ENCODE measurements at regions not wholly inside any gene's neighbourhood (a gene's known extent, or its start where the extent isn't known, plus 50 kb on each side); places are given as distances from the start of the nearest gene placed in this dataset.

DNA sequence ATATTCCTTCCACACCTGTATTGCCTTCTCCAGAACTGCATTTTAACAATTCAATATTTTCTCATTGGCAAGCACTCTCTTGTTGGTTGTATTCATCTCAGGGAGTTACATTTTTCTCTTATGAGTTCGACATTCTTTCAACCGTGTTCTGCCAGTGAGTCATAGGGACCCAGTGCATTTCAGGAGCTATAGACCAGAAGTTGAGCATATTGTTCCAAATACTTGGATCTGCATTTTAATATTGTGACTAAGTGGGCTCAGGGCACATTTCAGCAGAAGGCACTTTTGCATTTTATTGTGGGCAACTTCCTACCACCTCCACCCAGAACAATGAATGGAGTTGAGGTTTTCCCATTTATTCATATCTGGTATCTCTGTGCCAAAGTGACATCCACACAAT is 132.8 kb downstream of the TNFSF18 start:
- BruUV-seq (replicated peaks), result no TSS peak
- Histone ChIP-seq H3K4me3 (ENCODE audit: low read depth, low read length, poor library complexity, severe bottlenecking) (no peak overlapping the region), H3K27ac (ENCODE audit: low read depth, low read length, poor library complexity, severe bottlenecking) (no peak overlapping the region), H3K9me3 (ENCODE audit: low read depth, low read length, poor library complexity, severe bottlenecking) (peaks cover 2% of the 10 kb centered on the region), H3K36me3 (ENCODE audit: insufficient read depth, low read length, poor library complexity, severe bottlenecking) (no peaks in the 10 kb centered on the region), H3K27me3 (replicated peaks; ENCODE audit: insufficient read depth, low read depth, low read length, poor library complexity) (no peaks in the 10 kb centered on the region), H3K4me1 (ENCODE audit: insufficient read depth, low read length, poor library complexity, severe bottlenecking) (peaks cover 15% of the 10 kb centered on the region)
- ChIA-PET CTCF (no interaction called here), POLR2A (ENCODE audit: low non-redundant PET) (no interaction called here)
- TF ChIP-seq EZH2 (IDR thresholded peaks at IDR 0.05; ENCODE audit: borderline replicate concordance, low read depth, low read length, poor library complexity, severe bottlenecking), result no peak
- TF ChIP-seq, protein P1, sequence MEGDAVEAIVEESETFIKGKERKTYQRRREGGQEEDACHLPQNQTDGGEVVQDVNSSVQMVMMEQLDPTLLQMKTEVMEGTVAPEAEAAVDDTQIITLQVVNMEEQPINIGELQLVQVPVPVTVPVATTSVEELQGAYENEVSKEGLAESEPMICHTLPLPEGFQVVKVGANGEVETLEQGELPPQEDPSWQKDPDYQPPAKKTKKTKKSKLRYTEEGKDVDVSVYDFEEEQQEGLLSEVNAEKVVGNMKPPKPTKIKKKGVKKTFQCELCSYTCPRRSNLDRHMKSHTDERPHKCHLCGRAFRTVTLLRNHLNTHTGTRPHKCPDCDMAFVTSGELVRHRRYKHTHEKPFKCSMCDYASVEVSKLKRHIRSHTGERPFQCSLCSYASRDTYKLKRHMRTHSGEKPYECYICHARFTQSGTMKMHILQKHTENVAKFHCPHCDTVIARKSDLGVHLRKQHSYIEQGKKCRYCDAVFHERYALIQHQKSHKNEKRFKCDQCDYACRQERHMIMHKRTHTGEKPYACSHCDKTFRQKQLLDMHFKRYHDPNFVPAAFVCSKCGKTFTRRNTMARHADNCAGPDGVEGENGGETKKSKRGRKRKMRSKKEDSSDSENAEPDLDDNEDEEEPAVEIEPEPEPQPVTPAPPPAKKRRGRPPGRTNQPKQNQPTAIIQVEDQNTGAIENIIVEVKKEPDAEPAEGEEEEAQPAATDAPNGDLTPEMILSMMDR (conservative IDR thresholded peaks at IDR 0.05; ENCODE audit: low read depth, low read length), result no peak
- intact Hi-C loops (cut with micrococcal nuclease; ENCODE audit: unreplicated experiment), result no loop called here
- DNase-seq (ENCODE audit: low spot score), result peak; percentile 58

DNA sequence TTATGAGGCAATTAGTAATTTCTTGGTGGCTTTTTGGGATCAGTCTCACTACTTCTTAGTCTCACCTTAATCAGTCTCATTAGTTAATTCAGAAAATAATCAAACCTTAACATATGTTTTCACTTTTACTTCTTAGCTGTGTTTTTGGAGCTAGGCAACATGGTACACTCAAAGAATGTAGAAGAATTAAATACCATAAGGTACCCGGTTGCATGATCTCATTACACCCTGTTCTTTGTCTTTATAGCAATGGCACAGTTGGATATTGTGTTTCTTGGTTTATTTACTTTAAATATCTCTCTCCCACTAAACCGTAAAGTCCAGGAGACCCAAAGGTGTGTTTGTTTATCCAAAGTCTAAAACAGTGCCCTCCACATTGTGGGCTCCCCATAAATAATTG is 132.3 kb downstream of the TNFSF18 start:
- BruUV-seq (replicated peaks), result no TSS peak
- no peak for TF ChIP-seq EZH2 (IDR thresholded peaks at IDR 0.05; ENCODE audit: borderline replicate concordance, low read depth, low read length, poor library complexity, severe bottlenecking)
- TF ChIP-seq, protein P1 (conservative IDR thresholded peaks at IDR 0.05; ENCODE audit: low read depth, low read length), result no peak
- ChIA-PET POLR2A (ENCODE audit: low non-redundant PET) (no interaction called here), CTCF (no interaction called here)
- Histone ChIP-seq H3K36me3 (ENCODE audit: insufficient read depth, low read length, poor library complexity, severe bottlenecking) (no peaks in the 10 kb centered on the region), H3K4me3 (ENCODE audit: low read depth, low read length, poor library complexity, severe bottlenecking) (no peak overlapping the region), H3K9me3 (ENCODE audit: low read depth, low read length, poor library complexity, severe bottlenecking) (no peaks in the 10 kb centered on the region), H3K27me3 (replicated peaks; ENCODE audit: insufficient read depth, low read depth, low read length, poor library complexity) (no peaks in the 10 kb centered on the region), H3K27ac (ENCODE audit: low read depth, low read length, poor library complexity, severe bottlenecking) (no peak overlapping the region), H3K4me1 (ENCODE audit: insufficient read depth, low read length, poor library complexity, severe bottlenecking) (peaks cover 15% of the 10 kb centered on the region)
- intact Hi-C loops (cut with micrococcal nuclease; ENCODE audit: unreplicated experiment), result no loop called here
- DNase-seq (ENCODE audit: low spot score), result no peak

DNA sequence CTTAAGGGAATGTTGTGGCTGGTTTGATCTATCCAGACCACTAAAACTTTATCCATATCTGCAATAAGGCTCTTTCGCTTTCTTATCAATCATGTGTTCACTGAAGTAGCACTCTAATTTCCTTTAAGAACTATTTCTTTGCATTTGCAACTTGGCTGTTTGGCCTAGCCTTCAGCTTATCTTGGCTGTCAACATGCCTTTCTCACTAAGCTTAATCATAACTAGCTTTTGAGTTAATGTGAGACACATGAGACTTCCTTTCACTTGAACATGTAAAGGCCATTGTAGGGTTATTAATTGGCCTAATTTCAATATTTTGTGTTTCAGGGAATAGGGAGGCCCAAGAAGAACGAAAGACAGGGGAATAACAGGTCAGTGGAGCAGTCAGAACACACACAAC is 124.7 kb downstream of the TNFSF18 start:
- Histone ChIP-seq H3K4me1 (ENCODE audit: insufficient read depth, low read length, poor library complexity, severe bottlenecking) (peaks cover 4% of the 10 kb centered on the region), H3K36me3 (ENCODE audit: insufficient read depth, low read length, poor library complexity, severe bottlenecking) (no peaks in the 10 kb centered on the region), H3K27ac (ENCODE audit: low read depth, low read length, poor library complexity, severe bottlenecking) (no peak overlapping the region), H3K4me3 (ENCODE audit: low read depth, low read length, poor library complexity, severe bottlenecking) (no peak overlapping the region), H3K9me3 (ENCODE audit: low read depth, low read length, poor library complexity, severe bottlenecking) (no peaks in the 10 kb centered on the region), H3K27me3 (replicated peaks; ENCODE audit: insufficient read depth, low read depth, low read length, poor library complexity) (no peaks in the 10 kb centered on the region)
- DNase-seq (ENCODE audit: low spot score), result no peak
- CTCF ChIA-PET, result no interaction called here
- intact Hi-C loops (cut with micrococcal nuclease; ENCODE audit: unreplicated experiment), result no loop called here
- TF ChIP-seq, protein P1 (conservative IDR thresholded peaks at IDR 0.05; ENCODE audit: low read depth, low read length), result no peak
- POLR2A ChIA-PET (ENCODE audit: low non-redundant PET), result no interaction called here
- BruUV-seq (replicated peaks), result no TSS peak
